Astrocyte (in vitro differentiated cells and primary cell): ENCODE measurements at regions not wholly inside any gene's neighbourhood (a gene's known extent, or its start where the extent isn't known, plus 50 kb on each side); places are given as distances from the start of the nearest gene placed in this dataset.
A peak's percentile ranks its signal among the peaks of the same experiment; 100 is the strongest.

Experiments used
- DNase-seq: peaks from one replicate; pipeline ENCODE4 v3.0.0-alpha.2; 2010; ENCODE audit warnings: low read depth
- FAIRE-seq: peaks from 2 replicates; lab custom pipeline; 2011; peaks lifted over from hg19 to GRCh38; lab: Jason Lieb, UNC
- H2AFZ ChIP-seq: 2 replicates; pipeline ENCODE4 v1.6.0; 2012; ENCODE audit warnings: low read depth, low read length, inconsistent platforms
- H3K27ac ChIP-seq: 2 replicates; pipeline ENCODE4 v1.5.1; 2011; ENCODE audit warnings: low read depth, low read length, inconsistent platforms
- H3K27me3 ChIP-seq: 2 replicates; pipeline ENCODE4 v1.6.0; 2011; ENCODE audit warnings: low read length, inconsistent platforms; ENCODE audit not compliant: insufficient read depth
- H3K36me3 ChIP-seq: 2 replicates; pipeline ENCODE4 v1.5.1; 2011; ENCODE audit warnings: low read length, inconsistent platforms; ENCODE audit not compliant: insufficient read depth
- H3K4me1 ChIP-seq: 2 replicates; pipeline ENCODE4 v1.5.1; 2011; ENCODE audit warnings: low read length, inconsistent platforms; ENCODE audit not compliant: insufficient read depth
- H3K4me2 ChIP-seq: 2 replicates; pipeline ENCODE4 v1.6.0; 2012; ENCODE audit warnings: low read length, inconsistent platforms
- H3K4me3 ChIP-seq: 2 replicates; pipeline ENCODE4 v1.5.1; 2011; ENCODE audit warnings: low read depth, mild to moderate bottlenecking, low read length, inconsistent platforms; ENCODE audit not compliant: insufficient read depth
- H3K79me2 ChIP-seq: 2 replicates; pipeline ENCODE4 v1.6.0; 2012; ENCODE audit warnings: mild to moderate bottlenecking, low read length, inconsistent platforms; ENCODE audit not compliant: insufficient read depth
- H3K9ac ChIP-seq: 2 replicates; pipeline ENCODE4 v1.6.0; 2012; ENCODE audit warnings: mild to moderate bottlenecking, low read length, inconsistent platforms
- H3K9me3 ChIP-seq: 2 replicates; pipeline ENCODE4 v1.5.1; 2012; ENCODE audit warnings: low read depth, mild to moderate bottlenecking, low read length, inconsistent platforms; ENCODE audit not compliant: insufficient read depth
- H4K20me1 ChIP-seq: 2 replicates; pipeline ENCODE4 v1.6.0; 2012; ENCODE audit warnings: low read length, inconsistent platforms; ENCODE audit not compliant: insufficient read depth
- H3K27ac Mint-ChIP-seq: one replicate; pipeline ENCODE4 v1.8.0; 2021; ENCODE audit warnings: mild to moderate bottlenecking, mixed read lengths; ENCODE audit not compliant: unreplicated experiment
- H3K27me3 Mint-ChIP-seq: one replicate; pipeline ENCODE4 v1.8.0; 2021; ENCODE audit warnings: low read depth, mixed read lengths; ENCODE audit not compliant: unreplicated experiment
- H3K36me3 Mint-ChIP-seq: one replicate; pipeline ENCODE4 v1.8.0; 2021; ENCODE audit warnings: low read depth, mixed read lengths; ENCODE audit not compliant: unreplicated experiment
- H3K4me1 Mint-ChIP-seq: one replicate; pipeline ENCODE4 v1.8.0; 2021; ENCODE audit warnings: low read depth, mixed read lengths; ENCODE audit not compliant: unreplicated experiment
- H3K4me3 Mint-ChIP-seq: one replicate; pipeline ENCODE4 v1.8.0; 2021; ENCODE audit warnings: mild to moderate bottlenecking, moderate library complexity, mixed read lengths; ENCODE audit not compliant: unreplicated experiment
- H3K9me3 Mint-ChIP-seq: one replicate; pipeline ENCODE4 v1.8.0; 2021; ENCODE audit warnings: mild to moderate bottlenecking, mixed read lengths; ENCODE audit not compliant: unreplicated experiment
- EZH2 ChIP-seq: IDR thresholded peaks from 2 replicates; pipeline ENCODE4 v1.6.1; 2012; ENCODE audit warnings: mild to moderate bottlenecking, low read length, inconsistent platforms; ENCODE audit not compliant: insufficient read depth
- TF ChIP-seq, protein P1 (sequence below): IDR thresholded peaks from 2 replicates; pipeline ENCODE4 v1.5.1; 2011; ENCODE audit warnings: low read depth, mild to moderate bottlenecking, inconsistent platforms, low read length, moderate library complexity; ENCODE audit not compliant: insufficient read depth

DNA sequence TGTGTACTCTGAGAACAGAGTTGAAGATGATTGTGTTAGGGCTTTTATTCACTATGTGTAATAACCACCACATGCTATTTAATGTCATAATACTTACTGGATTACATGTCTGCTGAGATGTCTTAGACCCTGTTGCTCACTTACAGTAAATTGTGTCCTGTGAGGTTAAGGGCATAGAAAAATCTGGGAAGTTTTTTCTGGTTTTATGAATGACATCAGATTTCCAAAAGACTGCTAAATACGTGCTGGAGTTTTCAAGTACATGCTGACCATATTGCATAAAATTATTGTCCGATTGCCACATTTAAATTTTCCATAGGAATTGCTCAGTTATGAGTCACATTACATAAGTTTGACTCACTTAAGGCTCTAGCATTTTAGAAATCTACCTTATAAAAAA, 96.7 kb upstream of the COL5A2 start:
- Mint-ChIP-seq H3K4me1 (peaks cover 17% of the 10 kb centered on the region), H3K4me3 (no peak overlapping the region), H3K27me3 (no peaks in the 10 kb centered on the region), H3K27ac (no peak overlapping the region), H3K36me3 (no peaks in the 10 kb centered on the region), H3K9me3 (peaks cover 2% of the 10 kb centered on the region)
- no peaks in the 10 kb centered on the region for H3K36me3 ChIP-seq
- no peaks in the 10 kb centered on the region for H3K9me3 ChIP-seq
- H3K27ac ChIP-seq, result peak overlapping the region; percentile 79
- H3K27me3 ChIP-seq, result no peaks in the 10 kb centered on the region
- peak overlapping the region; percentile 54 for H2AFZ ChIP-seq
- no peak overlapping the region for H3K4me3 ChIP-seq
- DNase-seq, result peak; percentile 93
- peaks cover 9% of the 10 kb centered on the region for H3K4me1 ChIP-seq
- no peaks in the 10 kb centered on the region for H3K79me2 ChIP-seq
- TF ChIP-seq, protein P1, sequence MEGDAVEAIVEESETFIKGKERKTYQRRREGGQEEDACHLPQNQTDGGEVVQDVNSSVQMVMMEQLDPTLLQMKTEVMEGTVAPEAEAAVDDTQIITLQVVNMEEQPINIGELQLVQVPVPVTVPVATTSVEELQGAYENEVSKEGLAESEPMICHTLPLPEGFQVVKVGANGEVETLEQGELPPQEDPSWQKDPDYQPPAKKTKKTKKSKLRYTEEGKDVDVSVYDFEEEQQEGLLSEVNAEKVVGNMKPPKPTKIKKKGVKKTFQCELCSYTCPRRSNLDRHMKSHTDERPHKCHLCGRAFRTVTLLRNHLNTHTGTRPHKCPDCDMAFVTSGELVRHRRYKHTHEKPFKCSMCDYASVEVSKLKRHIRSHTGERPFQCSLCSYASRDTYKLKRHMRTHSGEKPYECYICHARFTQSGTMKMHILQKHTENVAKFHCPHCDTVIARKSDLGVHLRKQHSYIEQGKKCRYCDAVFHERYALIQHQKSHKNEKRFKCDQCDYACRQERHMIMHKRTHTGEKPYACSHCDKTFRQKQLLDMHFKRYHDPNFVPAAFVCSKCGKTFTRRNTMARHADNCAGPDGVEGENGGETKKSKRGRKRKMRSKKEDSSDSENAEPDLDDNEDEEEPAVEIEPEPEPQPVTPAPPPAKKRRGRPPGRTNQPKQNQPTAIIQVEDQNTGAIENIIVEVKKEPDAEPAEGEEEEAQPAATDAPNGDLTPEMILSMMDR, result no peak
- no peak for TF ChIP-seq EZH2
- peak overlapping the region; percentile 71 for H3K9ac ChIP-seq
- FAIRE-seq, result peak; percentile 93
- no peaks in the 10 kb centered on the region for H4K20me1 ChIP-seq
- H3K4me2 ChIP-seq, result peak overlapping the region; percentile 62

DNA sequence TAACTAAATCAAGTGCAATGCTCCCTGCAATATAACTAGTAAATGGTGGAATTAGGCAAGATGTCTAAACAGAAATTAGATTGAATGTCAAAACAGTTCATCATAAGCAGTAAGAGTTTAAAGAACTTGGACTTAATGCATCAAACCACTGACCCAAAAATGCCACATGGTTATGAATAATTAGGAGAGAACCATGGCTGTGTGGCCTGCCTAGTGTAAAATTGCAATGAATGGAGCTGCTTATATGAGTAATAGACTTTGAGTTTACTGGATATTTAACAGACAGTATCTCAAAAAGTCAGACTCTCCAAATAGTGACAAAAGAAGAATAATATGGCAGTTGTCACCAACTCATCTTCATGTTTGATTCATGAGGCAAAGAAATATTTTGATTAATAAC, 101.6 kb upstream of the COL5A2 start:
- no peaks in the 10 kb centered on the region for H3K36me3 Mint-ChIP-seq
- Histone ChIP-seq H3K27ac (no peak overlapping the region), H3K36me3 (no peaks in the 10 kb centered on the region), H3K9me3 (no peaks in the 10 kb centered on the region), H3K79me2 (no peaks in the 10 kb centered on the region), H3K9ac (no peak overlapping the region), H4K20me1 (no peaks in the 10 kb centered on the region), H2AFZ (no peak overlapping the region), H3K4me3 (no peak overlapping the region), H3K4me2 (no peak overlapping the region), H3K4me1 (peaks cover 21% of the 10 kb centered on the region), H3K27me3 (no peaks in the 10 kb centered on the region)
- no peak overlapping the region for H3K27ac Mint-ChIP-seq
- TF ChIP-seq, protein P1, result no peak
- no peak for TF ChIP-seq EZH2
- H3K9me3 Mint-ChIP-seq, result no peaks in the 10 kb centered on the region
- peaks cover 26% of the 10 kb centered on the region for H3K4me1 Mint-ChIP-seq
- no peak for FAIRE-seq
- DNase-seq, result peak; percentile 44
- H3K27me3 Mint-ChIP-seq, result no peaks in the 10 kb centered on the region
- no peak overlapping the region for H3K4me3 Mint-ChIP-seq

DNA sequence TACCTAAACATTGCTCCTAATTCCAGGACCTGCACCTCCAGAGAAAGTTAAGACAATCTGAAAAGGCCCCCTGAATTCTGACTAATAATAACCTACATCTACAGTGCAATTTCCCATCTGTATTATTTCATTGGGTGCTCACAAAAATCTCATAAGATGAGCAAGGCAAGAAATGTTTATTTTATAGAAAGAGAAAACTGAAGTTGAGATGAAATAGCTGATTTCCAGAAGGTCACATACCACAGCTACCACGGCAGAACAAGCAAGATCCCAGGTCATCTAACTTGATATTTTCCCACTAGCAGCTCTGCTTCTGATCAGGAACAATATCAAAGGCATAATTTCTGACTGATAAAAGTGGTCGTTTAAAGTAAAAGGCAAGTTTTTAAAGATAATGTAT, 105.8 kb upstream of the COL5A2 start:
- H3K79me2 ChIP-seq, result no peaks in the 10 kb centered on the region
- peaks cover 41% of the 10 kb centered on the region for H3K4me1 ChIP-seq
- no peak for DNase-seq
- peak; percentile 20 for FAIRE-seq
- H4K20me1 ChIP-seq, result no peaks in the 10 kb centered on the region
- no peak overlapping the region for H3K4me3 Mint-ChIP-seq
- no peaks in the 10 kb centered on the region for H3K27me3 Mint-ChIP-seq
- no peaks in the 10 kb centered on the region for H3K27me3 ChIP-seq
- peak overlapping the region; percentile 59 for H3K4me2 ChIP-seq
- peaks cover 5% of the 10 kb centered on the region for H3K9me3 Mint-ChIP-seq
- no peak overlapping the region for H3K4me3 ChIP-seq
- TF ChIP-seq, protein P1, result no peak
- no peak for TF ChIP-seq EZH2
- H3K9ac ChIP-seq, result peak overlapping the region; percentile 67
- no peak overlapping the region for H2AFZ ChIP-seq
- no peaks in the 10 kb centered on the region for H3K36me3 ChIP-seq
- H3K4me1 Mint-ChIP-seq, result peaks cover 38% of the 10 kb centered on the region
- peak overlapping the region; percentile 45 for H3K27ac Mint-ChIP-seq
- H3K36me3 Mint-ChIP-seq, result no peaks in the 10 kb centered on the region
- H3K27ac ChIP-seq, result peak overlapping the region; percentile 93
- no peaks in the 10 kb centered on the region for H3K9me3 ChIP-seq
